ENCODE measurements at regions not wholly inside any gene's neighbourhood (a gene's known extent, or its start where the extent isn't known, plus 50 kb on each side); places are given as distances from the start of the nearest gene placed in this dataset.

- TF ChIP-seq EZH2 (IDR thresholded peaks at IDR 0.05; ENCODE audit: low read length) (no peak), CTCF (optimal IDR thresholded peaks at IDR 0.05 in 1 of 3, IDR thresholded peaks at IDR 0.05 in 1 of 3, conservative IDR thresholded peaks at IDR 0.05 in 1 of 3; ENCODE audit: extremely low read depth in 1 of 3, insufficient read depth in 2 of 3, low read length in 3 of 3) (no peak)
These were observed 903.2 kb downstream of the MCTP2 start for GRCh38 chr15:95134431-95135110.

Data from keratinocyte (primary cell).